B cell (primary cell): ENCODE measurements at regions not wholly inside any gene's neighbourhood (a gene's known extent, or its start where the extent isn't known, plus 50 kb on each side); places are given as distances from the start of the nearest gene placed in this dataset.

Source experiments
- ATAC-seq: fragments of 200-7000 bp; cut with Tn5 transposase; one replicate; pipeline ENCODE4 v1.10.0; 2021; ENCODE audit warnings: low read depth, mild to moderate bottlenecking, moderate number of reproducible peaks, moderate library complexity
- CTCF ChIA-PET: fragments of 350-600 bp; sonication (Branson Sonifier 250); formaldehyde crosslinking; loops from one replicate; lab custom pipeline; 2021; ENCODE audit warnings: antibody characterized with exemption, inconsistent platforms; lab: Charles Lee
- POLR2A ChIA-PET: fragments of 350-600 bp; sonication (Branson Sonifier 250); formaldehyde crosslinking; loops from one replicate; lab custom pipeline; 2021; ENCODE audit warnings: antibody characterized with exemption; lab: Charles Lee
- DNase-seq: peaks from one replicate; pipeline ENCODE4 v3.0.0; 2013
- H2AFZ ChIP-seq: 2 replicates; pipeline ENCODE4 v1.6.1; 2012; ENCODE audit warnings: mild to moderate bottlenecking, low read depth, low read length; ENCODE audit not compliant: insufficient read depth, poor library complexity, severe bottlenecking
- H3K27ac ChIP-seq, 2 donors: 1 replicate in 1 of 2; 2 replicates in 1 of 2; pipeline ENCODE4 v1.5.1; 2012 to 2013; ENCODE audit warnings: low read length in 2 of 2, mild to moderate bottlenecking in 2 of 2, moderate library complexity in 1 of 2
- H3K27me3 ChIP-seq, 4 experiments: fragments of 200-600 bp in 1 of 4; sonication (generic) in 1 of 4; replicated peaks in 1 of 4; 1 replicate in 2 of 4; 2 replicates in 2 of 4; pipeline versions ENCODE4 v1.6.1 to v1.7.0; 2013 to 2016; ENCODE audit warnings: low read length in 3 of 4, mild to moderate bottlenecking in 2 of 4, mixed read lengths in 1 of 4, moderate library complexity in 1 of 4; ENCODE audit not compliant: insufficient read depth in 4 of 4, control insufficient read depth in 3 of 4; ENCODE audit errors: control extremely low read depth in 1 of 4
- H3K36me3 ChIP-seq, 2 experiments: replicated peaks in 1 of 2; 1 replicate in 1 of 2; 2 replicates in 1 of 2; pipeline versions ENCODE4 v1.6.1 to v1.7.1; 2013; ENCODE audit warnings: low read length in 1 of 2; ENCODE audit not compliant: insufficient read depth in 2 of 2, control insufficient read depth in 1 of 2; ENCODE audit errors: control extremely low read depth in 1 of 2, extremely low read depth in 1 of 2
- H3K4me1 ChIP-seq, 2 donors: fragments of 200-600 bp in 1 of 2; sonication (generic) in 1 of 2; 1 replicate in 1 of 2; 2 replicates in 1 of 2; pipeline versions ENCODE4 v1.5.1 to v1.6.1; 2013 to 2017; ENCODE audit warnings: low read length in 2 of 2; ENCODE audit not compliant: control insufficient read depth in 2 of 2, insufficient read depth in 2 of 2
- H3K4me2 ChIP-seq: replicated peaks from 2 replicates; pipeline ENCODE3; 2012; ENCODE audit warnings: mild to moderate bottlenecking, low read depth, low read length; ENCODE audit not compliant: poor library complexity, severe bottlenecking
- H3K4me3 ChIP-seq, 5 experiments: fragments of 200-600 bp in 1 of 5; sonication (generic) in 1 of 5; 1 replicate in 3 of 5; 2 replicates in 2 of 5; pipeline versions ENCODE4 v1.5.1 to v1.7.0; 2011 to 2016; ENCODE audit warnings: low read length in 4 of 5, mild to moderate bottlenecking in 4 of 5, low read depth in 2 of 5, control low read depth in 1 of 5, moderate library complexity in 1 of 5; ENCODE audit not compliant: insufficient read depth in 1 of 5; ENCODE audit errors: control extremely low read depth in 1 of 5, extremely low read depth in 1 of 5
- H3K79me2 ChIP-seq: fragments of 200-600 bp; sonication (generic); one replicate; pipeline ENCODE4 v1.6.0; 2016; ENCODE audit warnings: low read length; ENCODE audit not compliant: control insufficient read depth, insufficient read depth
- H3K9ac ChIP-seq: fragments of 200-600 bp; sonication (generic); 2 replicates; pipeline ENCODE4 v1.6.1; 2017; ENCODE audit warnings: mild to moderate bottlenecking, low read length, moderate library complexity
- H3K9me3 ChIP-seq, 3 donors: one replicate each; pipeline versions ENCODE4 v1.6.1 to v1.7.1; 2013; ENCODE audit warnings: low read length in 2 of 3; ENCODE audit not compliant: control insufficient read depth in 2 of 3, insufficient read depth in 1 of 3; ENCODE audit errors: control extremely low read depth in 1 of 3
- H4K20me1 ChIP-seq: 2 replicates; pipeline ENCODE4 v1.6.0; 2012; ENCODE audit warnings: mild to moderate bottlenecking, low read length; ENCODE audit not compliant: insufficient read depth, control insufficient read depth, poor library complexity, severe bottlenecking
- H3K27ac Mint-ChIP-seq: one replicate; pipeline ENCODE4 v1.8.0; 2021; ENCODE audit warnings: mixed read lengths
- H3K27me3 Mint-ChIP-seq: one replicate; pipeline ENCODE4 v1.8.0; 2021; ENCODE audit warnings: mixed read lengths
- H3K4me1 Mint-ChIP-seq: one replicate; pipeline ENCODE4 v1.8.0; 2021; ENCODE audit warnings: mixed read lengths
- H3K4me3 Mint-ChIP-seq: one replicate; pipeline ENCODE4 v1.8.0; 2021; ENCODE audit warnings: mixed read lengths
- H3K9me3 Mint-ChIP-seq: one replicate; pipeline ENCODE4 v1.8.0; 2022; ENCODE audit warnings: mixed read lengths; ENCODE audit not compliant: insufficient read depth
- EZH2 ChIP-seq: IDR thresholded peaks from 2 replicates; pipeline ENCODE4 v1.6.1; 2012; ENCODE audit warnings: borderline replicate concordance, low read depth, mild to moderate bottlenecking, moderate library complexity, low read length; ENCODE audit not compliant: insufficient read depth, poor library complexity, severe bottlenecking
- WGBS: methylation state at CpG from one replicate; pipeline ENCODE4 v1.1.5; 2013; ENCODE audit warnings: missing lambda C conversion rate; ENCODE audit not compliant: insufficient coverage; 5-methylcytosine and 5-hydroxymethylcytosine counted together
- intact Hi-C: fragments of 100-400 bp; cut with micrococcal nuclease; formaldehyde crosslinking; loops from one replicate; pipeline ENCODE4 v1.10.0; 2022
- TF ChIP-seq, protein P1 (sequence below): fragments of 200-600 bp; IDR thresholded peaks from one replicate; pipeline ENCODE4 v1.8.0; 2022; ENCODE audit warnings: antibody characterized with exemption, mild to moderate bottlenecking

DNA sequence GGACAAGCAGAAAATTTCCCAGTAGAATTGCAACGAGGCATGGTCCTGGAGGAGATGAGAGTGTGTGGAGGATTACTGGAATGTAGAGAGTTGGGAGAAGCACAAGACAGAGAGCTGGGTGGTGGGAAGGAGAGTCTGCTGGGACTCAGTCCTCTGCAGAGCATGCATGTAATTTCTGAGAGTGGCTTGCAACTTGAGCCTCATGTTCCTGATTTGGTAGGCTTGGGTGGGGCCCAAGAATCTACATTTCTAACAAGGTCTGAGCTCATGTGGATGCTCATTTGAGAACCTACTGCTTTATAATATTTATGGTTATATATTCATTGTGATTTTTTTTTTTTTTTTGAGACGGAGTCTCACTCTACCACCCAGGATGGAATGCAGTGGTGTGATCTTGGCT is 317.9 kb upstream of the COBL start:
- H3K79me2 ChIP-seq, result no peaks in the 10 kb centered on the region
- no peak overlapping the region for H2AFZ ChIP-seq
- H3K27ac ChIP-seq, result no peak overlapping the region
- H3K4me3 ChIP-seq, result no peak overlapping the region
- no peaks in the 10 kb centered on the region for H3K27me3 ChIP-seq
- H3K4me2 ChIP-seq, result no peak overlapping the region
- 40% methylated on average over 1 of the region's 2 CpGs for WGBS
- no peaks in the 10 kb centered on the region for H3K36me3 ChIP-seq
- Mint-ChIP-seq H3K27ac (no peak overlapping the region), H3K9me3 (peaks cover 2% of the 10 kb centered on the region), H3K4me3 (no peak overlapping the region), H3K27me3 (no peaks in the 10 kb centered on the region), H3K4me1 (no peaks in the 10 kb centered on the region)
- ChIA-PET CTCF (no interaction called here), POLR2A (no interaction called here)
- no peak for TF ChIP-seq EZH2
- TF ChIP-seq, protein P1, sequence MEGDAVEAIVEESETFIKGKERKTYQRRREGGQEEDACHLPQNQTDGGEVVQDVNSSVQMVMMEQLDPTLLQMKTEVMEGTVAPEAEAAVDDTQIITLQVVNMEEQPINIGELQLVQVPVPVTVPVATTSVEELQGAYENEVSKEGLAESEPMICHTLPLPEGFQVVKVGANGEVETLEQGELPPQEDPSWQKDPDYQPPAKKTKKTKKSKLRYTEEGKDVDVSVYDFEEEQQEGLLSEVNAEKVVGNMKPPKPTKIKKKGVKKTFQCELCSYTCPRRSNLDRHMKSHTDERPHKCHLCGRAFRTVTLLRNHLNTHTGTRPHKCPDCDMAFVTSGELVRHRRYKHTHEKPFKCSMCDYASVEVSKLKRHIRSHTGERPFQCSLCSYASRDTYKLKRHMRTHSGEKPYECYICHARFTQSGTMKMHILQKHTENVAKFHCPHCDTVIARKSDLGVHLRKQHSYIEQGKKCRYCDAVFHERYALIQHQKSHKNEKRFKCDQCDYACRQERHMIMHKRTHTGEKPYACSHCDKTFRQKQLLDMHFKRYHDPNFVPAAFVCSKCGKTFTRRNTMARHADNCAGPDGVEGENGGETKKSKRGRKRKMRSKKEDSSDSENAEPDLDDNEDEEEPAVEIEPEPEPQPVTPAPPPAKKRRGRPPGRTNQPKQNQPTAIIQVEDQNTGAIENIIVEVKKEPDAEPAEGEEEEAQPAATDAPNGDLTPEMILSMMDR, result no peak
- intact Hi-C loops, result no loop called here
- ATAC-seq (no peak), DNase-seq (no peak)
- H4K20me1 ChIP-seq, result no peaks in the 10 kb centered on the region
- H3K9ac ChIP-seq, result no peak overlapping the region
- H3K9me3 ChIP-seq, result peaks cover 0 to 36% (median 0%) of the 10 kb centered on the region in 3 donors
- no peaks in the 10 kb centered on the region for H3K4me1 ChIP-seq

DNA sequence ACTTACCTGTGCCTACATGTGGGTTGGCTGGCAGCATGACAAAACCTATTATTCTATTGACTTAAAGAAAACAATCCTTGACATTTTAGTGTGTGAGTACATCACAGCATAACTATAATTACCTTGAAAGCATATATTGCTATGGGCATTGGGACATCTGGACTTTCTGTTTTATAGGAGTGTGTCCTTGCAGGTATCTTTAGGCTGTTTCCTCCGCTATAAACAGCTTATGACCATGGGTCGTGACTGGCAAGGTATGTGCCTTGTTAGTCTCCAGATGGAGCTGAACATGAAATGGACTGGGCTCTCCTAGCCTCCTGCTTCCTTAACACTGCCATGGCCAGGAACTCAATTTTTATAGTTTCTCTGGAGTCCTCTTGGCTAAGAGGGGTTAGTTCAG is 317.4 kb upstream of the COBL start:
- H3K4me1 ChIP-seq, result no peaks in the 10 kb centered on the region
- Mint-ChIP-seq H3K9me3 (peaks cover 2% of the 10 kb centered on the region), H3K4me1 (no peaks in the 10 kb centered on the region), H3K4me3 (no peak overlapping the region), H3K27me3 (no peaks in the 10 kb centered on the region), H3K27ac (no peak overlapping the region)
- no peak overlapping the region for H3K27ac ChIP-seq
- peaks cover 0 to 34% (median 0%) of the 10 kb centered on the region in 3 donors for H3K9me3 ChIP-seq
- intact Hi-C loops, result no loop called here
- ChIA-PET CTCF (no interaction called here), POLR2A (no interaction called here)
- no peak overlapping the region for H3K4me3 ChIP-seq
- H3K79me2 ChIP-seq, result no peaks in the 10 kb centered on the region
- H3K4me2 ChIP-seq, result no peak overlapping the region
- TF ChIP-seq EZH2, result no peak
- TF ChIP-seq, protein P1, result no peak
- H3K36me3 ChIP-seq, result no peaks in the 10 kb centered on the region
- ATAC-seq (no peak), DNase-seq (no peak)
- H4K20me1 ChIP-seq, result no peaks in the 10 kb centered on the region
- no peak overlapping the region for H3K9ac ChIP-seq
- no peak overlapping the region for H2AFZ ChIP-seq
- no peaks in the 10 kb centered on the region for H3K27me3 ChIP-seq
- 88% methylated on average over 2 of the region's 2 CpGs for WGBS
